A549 (cell line): ENCODE measurements at regions not wholly inside any gene's neighbourhood (a gene's known extent, or its start where the extent isn't known, plus 50 kb on each side); places are given as distances from the start of the nearest gene placed in this dataset.

ENCODE experiments used
- ATAC-seq, 2 experiments: fragments of 200-7000 bp in 1 of 2; fragments of >200 bp in 1 of 2; cut with Nextera tagmentation in 1 of 2; cut with Tn5 transposase in 1 of 2; 3 replicates each; pipeline versions ENCODE4 v1.8.0 to v1.9.1; 2018 to 2020; ENCODE audit warnings: mild to moderate bottlenecking in 1 of 2, moderate library complexity in 1 of 2
- CTCF ChIA-PET: fragments of 300-600 bp; sonication (Branson Sonifier 250); formaldehyde crosslinking; extraction: SDS; loops from one replicate; lab custom pipeline; 2021; ENCODE audit warnings: antibody characterized with exemption, inconsistent platforms; lab: Yijun Ruan, JAX
- POLR2A ChIA-PET: fragments of 350-600 bp; formaldehyde crosslinking; extraction: SDS; loops from one replicate; lab custom pipeline; 2021; ENCODE audit warnings: antibody characterized with exemption, inconsistent platforms; lab: Yijun Ruan, JAX
- DNase-seq, 2 experiments: peaks; one replicate each; pipeline versions ENCODE4 v3.0.0 to v3.0.0-alpha.2; 2011 to 2016; ENCODE audit warnings: low read depth in 1 of 2, low spot score in 1 of 2
- FAIRE-seq: peaks from 2 replicates; lab custom pipeline; 2011; peaks lifted over from hg19 to GRCh38; lab: Jason Lieb, UNC
- H3K27ac ChIP-seq, 2 experiments: fragments of >200 bp; sonication (Bioruptor Twin); formaldehyde crosslinking; 3 replicates each; pipeline ENCODE4 v1.5.1; 2016 to 2017
- H3K4me1 ChIP-seq: fragments of >200 bp; sonication (Bioruptor Twin); formaldehyde crosslinking; 3 replicates; pipeline ENCODE4 v1.6.1; 2016
- H3K4me2 ChIP-seq: fragments of >200 bp; sonication (Bioruptor Twin); formaldehyde crosslinking; 3 replicates; pipeline ENCODE4 v1.6.1; 2016
- H3K4me3 ChIP-seq: fragments of >200 bp; sonication (Bioruptor Twin); formaldehyde crosslinking; 3 replicates; pipeline ENCODE4 v1.5.1; 2016
- H3K9me3 ChIP-seq: fragments of >200 bp; sonication (Bioruptor Twin); formaldehyde crosslinking; 3 replicates; pipeline ENCODE4 v1.6.1; 2016
- BHLHE40 ChIP-seq: IDR thresholded peaks from 2 replicates; pipeline ENCODE4 v1.6.1; 2012; ENCODE audit warnings: low read depth, low read length, inconsistent platforms
- CBX2 ChIP-seq: fragments of 200-600 bp; sonication (generic); IDR thresholded peaks from 2 replicates; pipeline ENCODE4 v1.6.1; 2016; ENCODE audit warnings: low read depth, mild to moderate bottlenecking, borderline replicate concordance
- CHD2 ChIP-seq: fragments of 150-350 bp; IDR thresholded peaks from 2 replicates; pipeline ENCODE4 v1.6.1; 2014; ENCODE audit warnings: low read length; ENCODE audit not compliant: partially characterized antibody
- CHD4 ChIP-seq: fragments of 200-600 bp; sonication (generic); IDR thresholded peaks from 2 replicates; pipeline ENCODE4 v1.6.1; 2016; ENCODE audit warnings: antibody characterized with exemption, mild to moderate bottlenecking, borderline replicate concordance
- FOSL2 ChIP-seq, 2 experiments: fragments of 450-650 bp in 1 of 2; fragments of >200 bp in 1 of 2; sonication (Bioruptor Twin) in 1 of 2; formaldehyde crosslinking; IDR thresholded peaks; 2 replicates each; pipeline versions ENCODE4 v1.5.0 to v1.6.1; 2016 to 2020; ENCODE audit warnings: mild to moderate bottlenecking in 1 of 2, moderate library complexity in 1 of 2
- FOXS1 ChIP-seq: fragments of 250-450 bp; sonication (Bioruptor Pico); IDR thresholded peaks from 2 replicates; pipeline ENCODE4 v1.5.0; 2020; ENCODE audit warnings: mild to moderate bottlenecking, moderate library complexity
- GATA3 ChIP-seq: IDR thresholded peaks from 2 replicates; pipeline ENCODE4 v1.6.1; 2012; ENCODE audit warnings: borderline replicate concordance
- HEYL ChIP-seq: fragments of 250-450 bp; sonication (Bioruptor Pico); IDR thresholded peaks from 2 replicates; pipeline ENCODE4 v1.8.0; 2021; ENCODE audit warnings: mild to moderate bottlenecking, moderate library complexity
- JUN ChIP-seq, 2 experiments: fragments of >200 bp; sonication (Bioruptor Twin); formaldehyde crosslinking; IDR thresholded peaks; 2 replicates in 1 of 2; 3 replicates in 1 of 2; pipeline ENCODE4 v1.6.1; 2016 to 2017
- JUNB ChIP-seq: fragments of >200 bp; sonication (Bioruptor Twin); formaldehyde crosslinking; IDR thresholded peaks from 2 replicates; pipeline ENCODE4 v1.6.1; 2016
- KDM5A ChIP-seq: fragments of 200-600 bp; sonication (generic); IDR thresholded peaks from 2 replicates; pipeline ENCODE4 v1.6.1; 2016; ENCODE audit warnings: antibody characterized with exemption, mild to moderate bottlenecking
- MAFK ChIP-seq: fragments of 450-650 bp; IDR thresholded peaks from 2 replicates; pipeline ENCODE4 v1.6.1; 2014; ENCODE audit not compliant: partially characterized antibody
- MYC ChIP-seq: IDR thresholded peaks from 2 replicates; pipeline ENCODE4 v1.6.1; 2012; ENCODE audit warnings: mild to moderate bottlenecking, inconsistent platforms, low read length, improper control_type of control experiment, borderline replicate concordance
- NFE2L2 ChIP-seq: fragments of 150-350 bp; conservative IDR thresholded peaks from 2 replicates; pipeline ENCODE4 v1.6.1; 2014; ENCODE audit warnings: low read length
- PHF8 ChIP-seq: fragments of 200-600 bp; sonication (generic); IDR thresholded peaks from 2 replicates; pipeline ENCODE4 v1.6.1; 2016; ENCODE audit warnings: low read depth, mild to moderate bottlenecking, antibody characterized with exemption, moderate library complexity, borderline replicate concordance
- POLR2A ChIP-seq: IDR thresholded peaks from 2 replicates; pipeline ENCODE4 v1.6.1; 2012; ENCODE audit warnings: mild to moderate bottlenecking, low read length
- SREBF2 ChIP-seq: fragments of 450-650 bp; IDR thresholded peaks from 2 replicates; pipeline ENCODE4 v1.6.1; 2014; ENCODE audit warnings: mild to moderate bottlenecking, moderate library complexity
- WGBS: methylation state at CpG from one replicate; pipeline ENCODE4 v1.1.6; 2017; ENCODE audit errors: missing lambda C conversion rate; 5-methylcytosine and 5-hydroxymethylcytosine counted together
- TF ChIP-seq, protein P1 (sequence below): fragments of >200 bp; sonication (Bioruptor Twin); formaldehyde crosslinking; IDR thresholded peaks from 2 replicates; pipeline ENCODE4 v1.6.1; 2016
- TF ChIP-seq, protein P2 (sequence below): fragments of 450-650 bp; IDR thresholded peaks from 2 replicates; pipeline ENCODE4 v1.6.1; 2014; ENCODE audit warnings: antibody characterized with exemption
- TF ChIP-seq, protein P3 (sequence below): fragments of 250-450 bp; sonication (Bioruptor Pico); IDR thresholded peaks from 2 replicates; pipeline ENCODE4 v1.5.0; 2021; ENCODE audit warnings: mild to moderate bottlenecking, moderate library complexity, borderline replicate concordance
- TF ChIP-seq, protein P4 (sequence below): IDR thresholded peaks from 2 replicates; pipeline ENCODE4 v1.6.1; 2012

DNA sequence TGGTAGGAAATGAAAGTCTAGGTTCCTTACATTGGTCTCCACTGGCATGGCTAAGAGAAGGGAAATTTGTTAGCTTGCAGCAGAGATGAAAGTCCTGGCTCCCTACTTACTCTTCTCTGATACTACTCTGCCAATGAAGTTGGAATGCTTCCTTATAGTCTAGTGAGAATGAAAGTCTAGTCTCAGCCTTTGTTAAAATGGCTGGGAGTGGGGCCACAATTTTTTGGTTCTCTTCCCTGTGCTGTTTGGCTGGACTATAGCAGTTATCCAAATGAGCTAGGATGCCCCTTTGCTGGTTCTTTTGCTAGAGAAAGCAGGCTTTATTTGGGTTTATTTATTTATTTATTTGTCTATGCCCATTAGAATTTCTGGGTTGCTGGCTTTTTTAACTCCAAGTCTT is 414.3 kb downstream of the AASDHPPT start:
- ATAC-seq, result no peak
- POLR2A ChIA-PET, result no interaction called here
- no peak overlapping the region for H3K4me3 ChIP-seq
- H3K4me1 ChIP-seq, result peaks cover 9% of the 10 kb centered on the region; the same call in 2 of the 3 replicates
- H3K27ac ChIP-seq, result no peak overlapping the region
- no peak for FAIRE-seq
- no peak for DNase-seq
- CTCF ChIA-PET, result no interaction called here
- H3K4me2 ChIP-seq, result no peak overlapping the region
- TF ChIP-seq JUNB (no peak), JUN (IDR thresholded peaks at IDR 0.05) (no peak), PHF8 (no peak), POLR2A (no peak), MAFK (no peak), GATA3 (no peak), CHD4 (no peak)
- TF ChIP-seq, all 56 proteins: peak for 0
- no peaks in the 10 kb centered on the region for H3K9me3 ChIP-seq

DNA sequence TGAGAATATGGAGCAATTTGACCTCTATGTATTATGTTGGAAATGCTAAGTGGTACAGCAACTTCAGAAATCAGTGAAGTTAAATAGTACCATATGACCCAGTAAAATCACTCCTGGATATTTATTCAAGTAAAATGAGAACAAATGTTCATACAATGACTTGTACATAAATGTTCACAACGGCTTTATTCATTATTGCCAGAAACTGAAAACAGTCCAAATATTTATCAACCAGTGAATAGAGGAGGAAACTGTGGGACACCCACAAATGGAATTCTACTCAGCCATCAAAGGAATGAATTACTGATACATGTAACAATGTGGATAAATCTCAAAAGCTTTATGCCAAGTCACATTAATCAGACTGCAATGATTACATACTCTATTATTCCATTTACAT is 416.3 kb downstream of the AASDHPPT start:
- H3K4me3 ChIP-seq, result no peak overlapping the region
- H3K9me3 ChIP-seq, result no peaks in the 10 kb centered on the region
- DNase-seq (no peak), FAIRE-seq (no peak), ATAC-seq (no peak)
- ChIA-PET CTCF (no interaction called here), POLR2A (no interaction called here)
- peaks cover 9% of the 10 kb centered on the region; the same call in 2 of the 3 replicates for H3K4me1 ChIP-seq
- 0% methylated on average over 1 of the region's 1 CpG for WGBS
- no peak overlapping the region for H3K27ac ChIP-seq
- no peak overlapping the region for H3K4me2 ChIP-seq
- no peak for TF ChIP-seq KDM5A
- no peak for TF ChIP-seq CHD2
- TF ChIP-seq CBX2, result no peak

DNA sequence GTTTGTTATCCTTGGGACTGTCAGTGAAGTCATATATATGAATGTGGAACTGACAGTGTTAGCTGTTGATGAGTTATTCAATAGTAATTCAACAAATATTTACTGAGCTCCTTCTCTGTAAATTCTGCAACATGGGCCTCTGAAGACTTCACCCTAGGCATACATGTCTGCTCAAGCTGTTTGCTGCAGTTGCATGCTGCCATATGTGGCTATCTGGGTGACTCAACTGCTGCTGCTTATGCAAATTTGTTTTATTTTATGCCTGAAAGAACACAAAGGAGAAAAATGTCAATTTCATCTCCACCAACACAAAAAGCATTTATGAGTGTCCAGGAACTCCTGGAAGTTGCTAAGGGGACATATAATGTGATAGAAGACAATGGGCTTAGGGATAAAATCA is 417.6 kb downstream of the AASDHPPT start:
- Histone ChIP-seq H3K4me1 (peaks cover 9% of the 10 kb centered on the region; the same call in 2 of the 3 replicates), H3K4me2 (no peak overlapping the region), H3K4me3 (no peak overlapping the region), H3K27ac (no peak overlapping the region), H3K9me3 (no peaks in the 10 kb centered on the region)
- ChIA-PET POLR2A (no interaction called here), CTCF (interaction anchor here (1.0 kb wide), 1 partner anchor 12 kb away, joined by 3 read pairs; no protein-coding TSS in a partner anchor)
- TF ChIP-seq FOXS1 (CRISPR knock-in tag) (no peak), SREBF2 (no peak), BHLHE40 (no peak), FOSL2 (IDR thresholded peaks at IDR 0.05) (no peak), FOSL2 (CRISPR knock-in tag; IDR thresholded peaks at IDR 0.05) (no peak), MYC (no peak), PHF8 (no peak), CBX2 (no peak), HEYL (no peak), CHD2 (no peak), JUN (IDR thresholded peaks at IDR 0.05) (no peak), NFE2L2 (no peak)
- TF ChIP-seq, protein P1, sequence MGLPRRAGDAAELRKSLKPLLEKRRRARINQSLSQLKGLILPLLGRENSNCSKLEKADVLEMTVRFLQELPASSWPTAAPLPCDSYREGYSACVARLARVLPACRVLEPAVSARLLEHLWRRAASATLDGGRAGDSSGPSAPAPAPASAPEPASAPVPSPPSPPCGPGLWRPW, result no peak
- TF ChIP-seq, protein P2, sequence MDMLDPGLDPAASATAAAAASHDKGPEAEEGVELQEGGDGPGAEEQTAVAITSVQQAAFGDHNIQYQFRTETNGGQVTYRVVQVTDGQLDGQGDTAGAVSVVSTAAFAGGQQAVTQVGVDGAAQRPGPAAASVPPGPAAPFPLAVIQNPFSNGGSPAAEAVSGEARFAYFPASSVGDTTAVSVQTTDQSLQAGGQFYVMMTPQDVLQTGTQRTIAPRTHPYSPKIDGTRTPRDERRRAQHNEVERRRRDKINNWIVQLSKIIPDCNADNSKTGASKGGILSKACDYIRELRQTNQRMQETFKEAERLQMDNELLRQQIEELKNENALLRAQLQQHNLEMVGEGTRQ, result no peak
- TF ChIP-seq, protein P3, sequence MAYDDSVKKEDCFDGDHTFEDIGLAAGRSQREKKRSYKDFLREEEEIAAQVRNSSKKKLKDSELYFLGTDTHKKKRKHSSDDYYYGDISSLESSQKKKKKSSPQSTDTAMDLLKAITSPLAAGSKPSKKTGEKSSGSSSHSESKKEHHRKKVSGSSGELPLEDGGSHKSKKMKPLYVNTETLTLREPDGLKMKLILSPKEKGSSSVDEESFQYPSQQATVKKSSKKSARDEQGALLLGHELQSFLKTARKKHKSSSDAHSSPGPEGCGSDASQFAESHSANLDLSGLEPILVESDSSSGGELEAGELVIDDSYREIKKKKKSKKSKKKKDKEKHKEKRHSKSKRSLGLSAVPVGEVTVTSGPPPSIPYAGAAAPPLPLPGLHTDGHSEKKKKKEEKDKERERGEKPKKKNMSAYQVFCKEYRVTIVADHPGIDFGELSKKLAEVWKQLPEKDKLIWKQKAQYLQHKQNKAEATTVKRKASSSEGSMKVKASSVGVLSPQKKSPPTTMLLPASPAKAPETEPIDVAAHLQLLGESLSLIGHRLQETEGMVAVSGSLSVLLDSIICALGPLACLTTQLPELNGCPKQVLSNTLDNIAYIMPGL (CRISPR knock-in tag), result no peak
- TF ChIP-seq, protein P4, sequence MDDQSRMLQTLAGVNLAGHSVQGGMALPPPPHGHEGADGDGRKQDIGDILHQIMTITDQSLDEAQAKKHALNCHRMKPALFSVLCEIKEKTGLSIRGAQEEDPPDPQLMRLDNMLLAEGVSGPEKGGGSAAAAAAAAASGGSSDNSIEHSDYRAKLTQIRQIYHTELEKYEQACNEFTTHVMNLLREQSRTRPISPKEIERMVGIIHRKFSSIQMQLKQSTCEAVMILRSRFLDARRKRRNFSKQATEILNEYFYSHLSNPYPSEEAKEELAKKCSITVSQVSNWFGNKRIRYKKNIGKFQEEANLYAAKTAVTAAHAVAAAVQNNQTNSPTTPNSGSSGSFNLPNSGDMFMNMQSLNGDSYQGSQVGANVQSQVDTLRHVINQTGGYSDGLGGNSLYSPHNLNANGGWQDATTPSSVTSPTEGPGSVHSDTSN, result no peak
- ATAC-seq, result no peak
- DNase-seq, result peak in 1 of 2 experiments; percentile 4
- FAIRE-seq, result no peak
